Subcutaneous abdominal adipose tissue (tissue), 5 donors: ENCODE measurements at regions not wholly inside any gene's neighbourhood (a gene's known extent, or its start where the extent isn't known, plus 50 kb on each side); places are given as distances from the start of the nearest gene placed in this dataset.

Experiments used
- H3K27ac ChIP-seq: one replicate; pipeline ENCODE4 v1.7.0; 2013; ENCODE audit warnings: low read depth, mild to moderate bottlenecking, inconsistent platforms, low read length, moderate library complexity
- H3K27me3 ChIP-seq, 5 donors: one replicate each; pipeline ENCODE4 v1.7.0; 2013; ENCODE audit warnings: low read length in 5 of 5, inconsistent platforms in 1 of 5; ENCODE audit not compliant: control insufficient read depth in 5 of 5, insufficient read depth in 4 of 5
- H3K36me3 ChIP-seq, 5 donors: one replicate each; pipeline ENCODE4 v1.7.0; 2013; ENCODE audit warnings: low read length in 5 of 5; ENCODE audit not compliant: control insufficient read depth in 5 of 5, insufficient read depth in 5 of 5
- H3K4me1 ChIP-seq, 5 donors: one replicate each; pipeline ENCODE4 v1.7.0; 2013; ENCODE audit warnings: low read length in 5 of 5, mild to moderate bottlenecking in 3 of 5, moderate library complexity in 1 of 5; ENCODE audit not compliant: control insufficient read depth in 5 of 5, insufficient read depth in 5 of 5
- H3K4me3 ChIP-seq, 5 donors: one replicate each; pipeline ENCODE4 v1.7.0; 2013; ENCODE audit warnings: low read length in 5 of 5, low read depth in 1 of 5
- H3K9ac ChIP-seq, 5 donors: one replicate each; pipeline ENCODE4 v1.7.0; 2013; ENCODE audit warnings: low read length in 5 of 5, mild to moderate bottlenecking in 4 of 5, moderate library complexity in 3 of 5
- H3K9me3 ChIP-seq, 5 donors: one replicate each; pipeline ENCODE4 v1.7.0; 2013; ENCODE audit warnings: low read length in 5 of 5; ENCODE audit not compliant: control insufficient read depth in 5 of 5
- donor health status: healthy.
- donor health status: healthy.
- donor health status: healthy.
- donor health status: healthy.
- donor health status: healthy.

DNA sequence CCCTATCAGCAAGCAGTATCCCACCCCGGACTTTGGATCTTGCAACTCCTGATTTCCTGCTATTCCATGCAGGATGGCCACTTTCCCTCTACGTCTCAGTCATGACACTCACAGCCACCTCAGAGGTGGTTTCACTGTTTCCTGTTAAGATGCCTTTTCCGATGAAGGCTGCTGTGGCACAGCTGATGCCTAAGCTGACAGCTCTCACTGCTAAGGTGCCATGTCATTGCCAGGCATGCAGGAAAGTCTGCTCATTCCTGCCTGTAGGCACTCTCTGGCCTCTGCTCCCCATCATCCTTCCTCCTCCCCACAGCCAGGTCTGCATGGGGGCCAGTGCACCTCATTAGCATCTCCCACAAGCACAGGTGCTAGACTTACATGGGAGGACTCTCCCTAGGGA, 173.0 kb downstream of the CBLN1 start:
- H3K4me1 ChIP-seq = peaks cover 0 to 4% (median 0%) of the 10 kb centered on the region in 5 donors
- H3K9me3 ChIP-seq = peaks cover 0 to 5% (median 0%) of the 10 kb centered on the region in 5 donors
- no peak overlapping the region for H3K27ac ChIP-seq
- peaks cover 0 to 3% (median 0%) of the 10 kb centered on the region in 5 donors for H3K27me3 ChIP-seq
- no peak overlapping the region for H3K9ac ChIP-seq
- no peak overlapping the region for H3K4me3 ChIP-seq
- no peaks in the 10 kb centered on the region for H3K36me3 ChIP-seq

DNA sequence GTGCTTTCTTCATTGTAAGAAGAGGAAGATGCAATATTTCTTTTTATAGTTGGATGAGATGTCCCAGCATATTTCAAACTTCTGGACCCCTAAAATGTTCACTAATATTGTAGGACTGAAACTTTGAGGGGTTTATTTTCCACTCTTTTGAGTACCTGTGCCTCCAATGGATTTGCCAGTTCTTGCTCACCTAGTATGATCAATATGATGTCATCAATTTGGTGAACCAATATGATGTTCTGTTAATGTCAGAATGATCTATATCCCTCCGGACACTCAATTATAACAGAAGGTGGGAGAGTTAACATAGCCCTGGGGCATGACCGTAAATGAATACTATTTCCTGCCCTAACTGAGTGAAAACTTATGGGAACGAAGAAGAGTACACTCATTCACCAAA, 178.3 kb downstream of the CBLN1 start:
- H3K9ac ChIP-seq = no peak overlapping the region
- H3K4me1 ChIP-seq = no peaks in the 10 kb centered on the region
- peaks cover 0 to 10% (median 0%) of the 10 kb centered on the region in 5 donors for H3K9me3 ChIP-seq
- H3K27ac ChIP-seq = no peak overlapping the region
- no peaks in the 10 kb centered on the region for H3K36me3 ChIP-seq
- no peak overlapping the region for H3K4me3 ChIP-seq
- no peaks in the 10 kb centered on the region for H3K27me3 ChIP-seq

DNA sequence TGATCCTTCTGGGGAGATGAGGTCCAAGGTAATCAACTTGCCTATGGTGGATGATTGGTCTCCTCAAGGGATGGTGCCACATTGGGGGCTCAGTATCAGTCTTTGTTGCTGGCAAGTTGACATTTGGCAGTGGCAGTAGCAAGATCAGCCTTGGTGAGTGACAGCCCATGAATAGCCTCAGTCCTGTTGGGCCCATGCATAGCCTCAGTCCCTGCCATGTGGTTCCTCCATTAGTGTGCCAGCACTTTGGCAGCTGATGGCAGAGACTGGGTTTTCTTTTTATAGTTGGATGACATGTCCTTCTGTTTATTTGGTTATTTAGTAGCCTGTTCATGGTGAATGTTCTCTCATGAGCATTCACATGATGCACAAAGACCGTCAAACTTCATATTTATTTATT, 179.6 kb downstream of the CBLN1 start:
- no peak overlapping the region for H3K9ac ChIP-seq
- no peak overlapping the region for H3K4me3 ChIP-seq
- H3K4me1 ChIP-seq = no peaks in the 10 kb centered on the region
- peaks cover 0 to 10% (median 0%) of the 10 kb centered on the region in 5 donors for H3K9me3 ChIP-seq
- no peaks in the 10 kb centered on the region for H3K36me3 ChIP-seq
- no peak overlapping the region for H3K27ac ChIP-seq
- no peaks in the 10 kb centered on the region for H3K27me3 ChIP-seq

DNA sequence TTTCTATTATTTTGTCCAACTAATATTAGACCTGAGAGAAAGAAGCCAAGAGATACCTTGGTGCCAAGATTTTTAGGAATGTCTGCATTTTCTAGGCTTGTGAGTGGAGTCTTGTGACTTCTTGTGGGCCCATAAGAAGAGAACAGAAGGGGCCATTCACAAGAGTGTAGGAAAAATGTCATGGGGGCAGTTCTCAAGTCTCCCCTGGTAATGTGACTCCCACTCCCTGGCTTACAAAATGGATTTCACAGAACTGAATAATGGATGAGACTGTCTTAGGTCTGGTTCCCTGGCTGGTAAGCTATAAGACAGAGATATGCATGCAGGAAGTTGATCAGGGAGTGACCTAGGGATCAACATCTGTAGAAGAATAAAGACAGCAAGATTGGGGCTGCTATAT, 181.3 kb downstream of the CBLN1 start:
- no peaks in the 10 kb centered on the region for H3K27me3 ChIP-seq
- no peaks in the 10 kb centered on the region for H3K4me1 ChIP-seq

DNA sequence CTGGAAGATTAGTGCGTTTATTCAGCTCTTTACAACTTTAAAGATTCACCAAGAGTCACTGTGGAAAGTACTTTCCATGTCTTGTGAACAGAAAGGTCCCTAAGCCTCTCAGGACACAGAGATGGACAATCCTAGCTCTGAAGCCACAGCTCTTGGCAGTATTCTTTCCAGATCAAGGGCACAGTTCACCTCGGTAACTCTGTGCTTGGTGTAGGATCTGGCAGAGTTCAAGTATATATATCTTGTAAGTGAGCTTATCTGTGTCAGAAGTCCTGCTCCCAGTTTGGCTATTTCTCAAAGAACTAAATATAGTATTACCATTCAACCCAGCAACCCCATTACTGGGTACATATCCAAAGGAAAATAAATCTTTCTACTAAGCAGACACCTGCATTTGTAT, 183.7 kb downstream of the CBLN1 start:
- no peaks in the 10 kb centered on the region for H3K4me1 ChIP-seq
- no peaks in the 10 kb centered on the region for H3K27me3 ChIP-seq
- H3K9ac ChIP-seq = no peak overlapping the region
- H3K27ac ChIP-seq = no peak overlapping the region
- H3K36me3 ChIP-seq = no peaks in the 10 kb centered on the region
- no peak overlapping the region for H3K4me3 ChIP-seq
- peaks cover 0 to 8% (median 0%) of the 10 kb centered on the region in 5 donors for H3K9me3 ChIP-seq

More for the DNA sequence above, 181.3 kb downstream of the CBLN1 start:
- H3K9ac ChIP-seq = no peak overlapping the region
- H3K9me3 ChIP-seq = peaks cover 0 to 8% (median 0%) of the 10 kb centered on the region in 5 donors
- H3K4me3 ChIP-seq = no peak overlapping the region
- H3K36me3 ChIP-seq = no peaks in the 10 kb centered on the region
- no peak overlapping the region for H3K27ac ChIP-seq

DNA sequence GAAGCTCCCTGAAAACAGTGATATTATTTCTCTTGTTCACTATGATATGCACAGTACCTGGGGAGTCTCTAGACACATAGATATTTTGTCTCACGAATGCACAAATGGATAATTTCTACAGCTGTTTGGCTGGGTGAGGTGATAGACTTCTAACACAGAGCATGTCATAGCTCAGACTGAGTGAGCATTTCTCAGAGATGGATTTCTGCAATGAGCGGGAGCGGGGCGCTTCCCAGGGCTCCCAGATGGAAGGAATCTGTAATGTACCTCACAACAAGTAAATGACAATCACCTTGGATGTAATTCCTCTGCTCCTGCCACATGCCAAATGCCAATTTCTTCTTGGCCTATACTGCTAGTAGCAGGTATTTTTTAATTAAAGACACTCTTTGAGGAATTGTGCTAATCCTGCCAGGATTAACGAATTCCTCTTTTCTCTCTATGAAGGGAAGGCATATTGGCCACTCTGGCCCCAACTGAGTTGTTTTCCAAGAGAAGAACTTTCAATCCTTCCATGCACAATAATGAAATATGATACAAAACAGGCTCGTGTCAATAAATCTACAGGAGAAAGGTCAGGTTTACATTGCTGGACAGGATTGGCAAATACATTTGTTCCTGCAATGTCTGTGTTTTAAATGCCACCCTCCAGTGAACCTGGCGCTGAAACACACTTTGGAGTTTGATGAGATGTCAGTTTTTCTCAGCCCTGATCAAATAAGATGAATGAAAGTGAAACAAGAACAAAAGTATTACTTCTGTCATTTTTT, 185.3 kb downstream of the CBLN1 start:
- Histone ChIP-seq H3K9me3 (peaks cover 0 to 3% (median 2%) of the 10 kb centered on the region in 5 donors), H3K27ac (no peak overlapping the region), H3K36me3 (no peaks in the 10 kb centered on the region), H3K4me3 (no peak overlapping the region), H3K9ac (no peak overlapping the region), H3K27me3 (no peaks in the 10 kb centered on the region), H3K4me1 (no peaks in the 10 kb centered on the region)

DNA sequence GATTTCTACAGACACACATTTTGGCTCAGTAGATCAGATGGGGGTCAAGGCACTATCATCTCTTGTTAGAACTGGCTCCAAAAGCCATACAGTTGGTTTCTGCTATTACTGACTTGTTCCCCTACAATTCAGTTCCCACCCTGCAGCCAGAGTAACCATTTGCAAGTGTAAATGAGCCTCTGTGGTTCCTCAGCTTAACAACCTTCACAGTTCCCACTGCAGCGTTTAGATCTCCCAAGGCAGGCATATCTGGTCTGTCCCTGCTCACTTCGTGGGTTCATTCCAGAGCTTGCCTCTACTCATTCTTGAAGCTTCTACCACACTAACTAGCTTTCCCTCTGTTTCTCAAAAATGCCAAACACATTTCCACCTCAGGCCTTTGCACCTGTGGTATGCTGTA, 186.1 kb downstream of the CBLN1 start:
- Histone ChIP-seq H3K4me3 (no peak overlapping the region), H3K27ac (no peak overlapping the region), H3K27me3 (no peaks in the 10 kb centered on the region), H3K9ac (no peak overlapping the region), H3K36me3 (no peaks in the 10 kb centered on the region), H3K4me1 (no peaks in the 10 kb centered on the region), H3K9me3 (peaks cover 0 to 3% (median 0%) of the 10 kb centered on the region in 5 donors)

DNA sequence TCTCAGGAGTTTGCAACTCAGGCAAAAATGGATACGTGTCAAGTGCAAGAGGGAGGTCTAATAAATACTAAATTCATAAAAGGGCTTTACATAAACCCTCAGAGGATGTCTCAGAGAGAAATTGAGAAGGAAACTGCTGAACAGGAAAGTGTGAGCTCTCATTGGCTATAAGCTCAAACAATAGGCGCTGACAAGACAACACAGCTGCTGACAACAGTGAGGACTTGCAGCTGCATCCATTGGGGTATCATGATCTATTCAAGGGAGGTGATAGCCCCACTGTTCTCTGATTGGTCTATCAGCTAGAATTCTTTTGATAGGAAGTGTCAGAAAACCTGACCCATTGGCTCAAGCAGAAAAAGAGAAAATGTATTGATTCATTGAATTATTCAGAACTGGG, 187.2 kb downstream of the CBLN1 start:
- Histone ChIP-seq H3K9me3 (peaks cover 0 to 3% (median 0%) of the 10 kb centered on the region in 5 donors), H3K4me3 (no peak overlapping the region), H3K36me3 (no peaks in the 10 kb centered on the region), H3K27ac (no peak overlapping the region), H3K27me3 (peaks cover 0 to 3% (median 0%) of the 10 kb centered on the region in 5 donors), H3K9ac (no peak overlapping the region), H3K4me1 (no peaks in the 10 kb centered on the region)

DNA sequence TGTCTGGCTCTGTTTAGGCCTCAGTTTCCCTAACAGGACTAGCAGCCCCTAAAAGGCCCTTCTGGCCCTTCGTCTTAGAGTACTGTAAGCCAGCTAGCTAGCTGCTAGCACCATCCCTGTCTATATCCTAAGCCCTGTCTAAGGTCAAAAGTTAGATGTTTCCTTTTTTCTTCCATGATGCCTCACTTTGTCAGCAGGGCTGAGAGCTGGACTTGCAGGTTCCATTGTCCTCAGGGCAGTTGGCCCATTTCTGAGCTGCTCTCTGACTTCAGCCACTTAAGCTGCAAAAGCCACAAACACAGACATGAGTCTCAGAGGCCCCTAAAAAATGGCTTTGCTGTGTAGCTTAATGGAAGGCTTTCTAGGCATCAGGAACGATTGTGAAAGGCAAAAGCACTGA, 187.7 kb downstream of the CBLN1 start:
- peaks cover 0 to 3% (median 0%) of the 10 kb centered on the region in 5 donors for H3K27me3 ChIP-seq
- peaks cover 0 to 3% (median 0%) of the 10 kb centered on the region in 5 donors for H3K9me3 ChIP-seq
- H3K4me1 ChIP-seq = no peaks in the 10 kb centered on the region
- no peaks in the 10 kb centered on the region for H3K36me3 ChIP-seq
- no peak overlapping the region for H3K9ac ChIP-seq
- H3K27ac ChIP-seq = no peak overlapping the region
- H3K4me3 ChIP-seq = no peak overlapping the region

DNA sequence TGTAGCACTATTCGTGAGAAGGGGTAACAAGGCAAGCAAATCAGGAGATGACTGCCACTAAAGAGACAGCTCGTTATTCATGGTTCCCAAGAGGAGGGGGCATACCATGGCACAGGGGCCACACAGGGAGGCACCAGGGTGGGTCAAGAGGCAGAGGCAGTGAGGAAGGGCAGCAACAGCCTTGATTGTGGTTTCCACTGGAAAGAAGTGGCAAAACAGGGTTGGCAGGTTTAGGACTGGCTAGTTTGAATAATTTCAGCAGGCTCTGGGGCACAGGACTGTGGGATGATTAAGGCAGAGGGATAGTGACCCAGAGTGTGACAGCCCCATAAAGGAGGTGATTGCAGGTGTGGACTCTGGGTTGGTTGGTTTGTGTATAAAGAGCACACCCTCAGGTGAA, 188.9 kb downstream of the CBLN1 start:
- Histone ChIP-seq H3K9me3 (peaks cover 0 to 2% (median 0%) of the 10 kb centered on the region in 5 donors), H3K27me3 (peaks cover 0 to 3% (median 0%) of the 10 kb centered on the region in 5 donors), H3K27ac (no peak overlapping the region), H3K36me3 (no peaks in the 10 kb centered on the region), H3K4me3 (no peak overlapping the region), H3K9ac (no peak overlapping the region), H3K4me1 (no peaks in the 10 kb centered on the region)
